Islet of Langerhans (tissue), 1 donor: ENCODE measurements at regions not wholly inside any gene's neighbourhood (a gene's known extent, or its start where the extent isn't known, plus 50 kb on each side); places are given as distances from the start of the nearest gene placed in this dataset.
"Not testable (repeated sequence)": the region's sequence is repeated elsewhere in the genome, so short reads cannot be mapped to it uniquely, and the experiment has no call there.

Source experiments
- FAIRE-seq: peaks from one replicate; lab custom pipeline; 2011; peaks lifted over from hg19 to GRCh38; lab: Jason Lieb, UNC

GRCh38 chrY:20643055-20643454 lies 67.5 kb downstream of the EIF1AY start:
- no peak for FAIRE-seq

GRCh38 chrY:20648265-20648664 lies 72.7 kb downstream of the EIF1AY start:
- no peak for FAIRE-seq

GRCh38 chrY:20648891-20649290 lies 73.3 kb downstream of the EIF1AY start:
- FAIRE-seq: not testable (repeated sequence)

GRCh38 chrY:20651481-20651880 lies 75.9 kb downstream of the EIF1AY start:
- FAIRE-seq: peak; percentile 33

GRCh38 chrY:20659450-20659849 lies 83.9 kb downstream of the EIF1AY start:
- no peak for FAIRE-seq

- FAIRE-seq: no peak
Measured at GRCh38 chrY:20662204-20662603, 86.6 kb downstream of the EIF1AY start.

- FAIRE-seq: no peak
Measured at GRCh38 chrY:20664196-20664595, 88.6 kb downstream of the EIF1AY start.

- peak; percentile 93 for FAIRE-seq
Measured at GRCh38 chrY:20665357-20665756, 89.8 kb downstream of the EIF1AY start.

- no peak for FAIRE-seq
Measured at GRCh38 chrY:20681935-20682334, 74.0 kb upstream of the RPS4Y2 start.

- no peak for FAIRE-seq
Measured at GRCh38 chrY:20683371-20683770, 72.5 kb upstream of the RPS4Y2 start.

- no peak for FAIRE-seq
Measured at GRCh38 chrY:20686674-20687073, 69.2 kb upstream of the RPS4Y2 start.
